ENCODE measurements at regions not wholly inside any gene's neighbourhood (a gene's known extent, or its start where the extent isn't known, plus 50 kb on each side); places are given as distances from the start of the nearest gene placed in this dataset.

- no peak for DNase-seq
Observed at GRCh38 chr1:14511796-14512585, 86.5 kb upstream of the KAZN start.

GRCh38 chr1:14513111-14513510, 85.4 kb upstream of the KAZN start:
- no peak for DNase-seq

GRCh38 chr1:14514739-14515138, 83.7 kb upstream of the KAZN start:
- DNase-seq = no peak

- no peak for DNase-seq
Observed at GRCh38 chr1:14516974-14517840, 81.3 kb upstream of the KAZN start.

- no peak for DNase-seq
Observed at GRCh38 chr1:14517841-14518180, 80.7 kb upstream of the KAZN start.

- DNase-seq = no peak
Observed at GRCh38 chr1:14519976-14520375, 78.5 kb upstream of the KAZN start.

GRCh38 chr1:14520514-14521163, 77.8 kb upstream of the KAZN start:
- DNase-seq = no peak

- DNase-seq = no peak
Observed at GRCh38 chr1:14521622-14522021, 76.9 kb upstream of the KAZN start.

GRCh38 chr1:14522077-14522925, 76.2 kb upstream of the KAZN start:
- no peak for DNase-seq

- no peak for DNase-seq
Observed at GRCh38 chr1:14522926-14523241, 75.6 kb upstream of the KAZN start.

GRCh38 chr1:14524826-14525636, 73.5 kb upstream of the KAZN start:
- DNase-seq = no peak

- no peak for DNase-seq
Observed at GRCh38 chr1:14529475-14529874, 69.0 kb upstream of the KAZN start.

GRCh38 chr1:14531519-14531918, 67.0 kb upstream of the KAZN start:
- DNase-seq = no peak

- no peak for DNase-seq
Observed at GRCh38 chr1:14535619-14536355, 62.7 kb upstream of the KAZN start.

- no peak for DNase-seq
Observed at GRCh38 chr1:14538335-14538734, 60.1 kb upstream of the KAZN start.

- DNase-seq = no peak
Observed at GRCh38 chr1:14539309-14539708, 59.2 kb upstream of the KAZN start.

GRCh38 chr1:14539953-14540563, 58.4 kb upstream of the KAZN start:
- DNase-seq = no peak

GRCh38 chr1:14541348-14541747, 57.1 kb upstream of the KAZN start:
- DNase-seq = no peak

- DNase-seq = no peak
Observed at GRCh38 chr1:14543191-14543840, 55.2 kb upstream of the KAZN start.

- DNase-seq = no peak
Observed at GRCh38 chr1:14544319-14544718, 54.2 kb upstream of the KAZN start.

All from 8988T (cell line).